ENCODE measurements at regions not wholly inside any gene's neighbourhood (a gene's known extent, or its start where the extent isn't known, plus 50 kb on each side); places are given as distances from the start of the nearest gene placed in this dataset.

- no peak overlapping the region for H3K4me2 ChIP-seq (ENCODE audit: control insufficient read depth, insufficient read depth)
- no peaks in the 10 kb centered on the region for H4K20me1 ChIP-seq (ENCODE audit: control insufficient read depth, insufficient read depth)
- DNase-seq (ENCODE audit: low read depth, low spot score) (no peak), ATAC-seq (no peak), FAIRE-seq (no peak)
- no peaks in the 10 kb centered on the region for H3K4me1 ChIP-seq (ENCODE audit: control insufficient read depth, insufficient read depth, low read length)
- intact Hi-C loops (cut with micrococcal nuclease; ENCODE audit: unreplicated experiment) (no loop called here), in situ Hi-C loops (cut with MboI) (no loop called here)
- no TSS peak for BruUV-seq (replicated peaks)
- H3K79me2 ChIP-seq (ENCODE audit: control insufficient read depth, insufficient read depth, low read length) = no peaks in the 10 kb centered on the region
- ChIA-PET POLR2A (no interaction called here), CTCF (interaction anchor here (1.4 kb wide), 1 partner anchor 11 kb away, joined by 4 read pairs; no protein-coding TSS in a partner anchor), SMC1A (ENCODE audit: uncharacterized antibody, unreplicated experiment) (no interaction called here), RAD21 (ENCODE audit: unreplicated experiment) (no interaction called here)
- no peak overlapping the region for H3K9ac ChIP-seq (ENCODE audit: control insufficient read depth, insufficient read depth, low read length)
- no peaks in the 10 kb centered on the region for H3K9me3 ChIP-seq (replicated peaks; ENCODE audit: control insufficient read depth, insufficient read depth, low read length)
- H3K27ac ChIP-seq (ENCODE audit: control insufficient read depth, insufficient read depth) = no peak overlapping the region
- no peak overlapping the region for H2AFZ ChIP-seq (ENCODE audit: control insufficient read depth, low read depth, low read length)
- WGBS (ENCODE audit: insufficient coverage, insufficient replicate concordance, low lambda C conversion rate, missing lambda C conversion rate) = 47% methylated on average over 11 of the region's 11 CpGs
- no peaks in the 10 kb centered on the region for H3K36me3 ChIP-seq (ENCODE audit: control insufficient read depth in 2 of 2, insufficient read depth in 2 of 2, low read length in 1 of 2)
- no peak for TF ChIP-seq RFX5 (IDR thresholded peaks at IDR 0.05; ENCODE audit: low read depth, low read length)
- TF ChIP-seq TCF12 (IDR thresholded peaks at IDR 0.05; ENCODE audit: low read depth, low read length) = no peak
- TF ChIP-seq HDAC6 (IDR thresholded peaks at IDR 0.05; ENCODE audit: unreplicated experiment) = no peak
- TF ChIP-seq ZNF687 (IDR thresholded peaks at IDR 0.05) = no peak
- no peak for TF ChIP-seq SUZ12 (IDR thresholded peaks at IDR 0.05; ENCODE audit: unreplicated experiment)
- TF ChIP-seq FOS (IDR thresholded peaks at IDR 0.05; ENCODE audit: borderline replicate concordance, extremely low read depth, insufficient read length) = no peak
- no peak for TF ChIP-seq PAX5 (IDR thresholded peaks at IDR 0.05; ENCODE audit: borderline replicate concordance, low read depth, low read length)
- no peak for TF ChIP-seq NKRF (conservative IDR thresholded peaks at IDR 0.05)
- H3K4me3 ChIP-seq = no peak overlapping the region
- no peaks in the 10 kb centered on the region; a peak in 1 of 4 replicates for H3K27me3 ChIP-seq (replicated peaks in 1 of 2; ENCODE audit: control insufficient read depth in 2 of 2, insufficient read depth in 2 of 2, low read length in 1 of 2)
Observed at GRCh38 chr20:22862671-22863230, 172.4 kb upstream of the SSTR4 start.

All from GM12878 (cell line).